ENCODE measurements at regions not wholly inside any gene's neighbourhood (a gene's known extent, or its start where the extent isn't known, plus 50 kb on each side); places are given as distances from the start of the nearest gene placed in this dataset.
"Not testable (repeated sequence)": the region's sequence is repeated elsewhere in the genome, so short reads cannot be mapped to it uniquely, and the experiment has no call there.

GRCh38 chr10:27291253-27291895 lies 50.8 kb upstream of the ACBD5 start:
- TF ChIP-seq CTCF, POLR2AphosphoS5, POLR2A, EP300 (IDR thresholded peaks at IDR 0.05): not testable (repeated sequence)
